ENCODE measurements at regions not wholly inside any gene's neighbourhood (a gene's known extent, or its start where the extent isn't known, plus 50 kb on each side); places are given as distances from the start of the nearest gene placed in this dataset.

GRCh38 chr3:56904552-56905215 lies 102.9 kb upstream of the ARHGEF3 start:
- Histone ChIP-seq H4K20me1 (no peaks in the 10 kb centered on the region), H3K9ac (no peak overlapping the region), H3K4me3 (no peak overlapping the region), H3K4me2 (no peak overlapping the region), H3K36me3 (no peaks in the 10 kb centered on the region), H3K27me3 (no peaks in the 10 kb centered on the region), H3K4me1 (peaks cover 7% of the 10 kb centered on the region), H3K9me3 (no peaks in the 10 kb centered on the region), H3K27ac (no peak overlapping the region)
- no peak for TF ChIP-seq Cebpa-rat (IDR thresholded peaks at IDR 0.05)

GRCh38 chr3:56903231-56903782 lies 101.6 kb upstream of the ARHGEF3 start:
- H3K27ac ChIP-seq, result no peak overlapping the region
- H4K20me1 ChIP-seq, result no peaks in the 10 kb centered on the region
- no peak overlapping the region for H3K4me3 ChIP-seq
- H3K36me3 ChIP-seq, result no peaks in the 10 kb centered on the region
- no peaks in the 10 kb centered on the region for H3K9me3 ChIP-seq
- no peak overlapping the region for H3K4me2 ChIP-seq
- no peak overlapping the region for H3K9ac ChIP-seq
- peaks cover 9% of the 10 kb centered on the region for H3K4me1 ChIP-seq
- TF ChIP-seq Cebpa-rat (IDR thresholded peaks at IDR 0.05), result no peak
- H3K27me3 ChIP-seq, result no peaks in the 10 kb centered on the region

DNA sequence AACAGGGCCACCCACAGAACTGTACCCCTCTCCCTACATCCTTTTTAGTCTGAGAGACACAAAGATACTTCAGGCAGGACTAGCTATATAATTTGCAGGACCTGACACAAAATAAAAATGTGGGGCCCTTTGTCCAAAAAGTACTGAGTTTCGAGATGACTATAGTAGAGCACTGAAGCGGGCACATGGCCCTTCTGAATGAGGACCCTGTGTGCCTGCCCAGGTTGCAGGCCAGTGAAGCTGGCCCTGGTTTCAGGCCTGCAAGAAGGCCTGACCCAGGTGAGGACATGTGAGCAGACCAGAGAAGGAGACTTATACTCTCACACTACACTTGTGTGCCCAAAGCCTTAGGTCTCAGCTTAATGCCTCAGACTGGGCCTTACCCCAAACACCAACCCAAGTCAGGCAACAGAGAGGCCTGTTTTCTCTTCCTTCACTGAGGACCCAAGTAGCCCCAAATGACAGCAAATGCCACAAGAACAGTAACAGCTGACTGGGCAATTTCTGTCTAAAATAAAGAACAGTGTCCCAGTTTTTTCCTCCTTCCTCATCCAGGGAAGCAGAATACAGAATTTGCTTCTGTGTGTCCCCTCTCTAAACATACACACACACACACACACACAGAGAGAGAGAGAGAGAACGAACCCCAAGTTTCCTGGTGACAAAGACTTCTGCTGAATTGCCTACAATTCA lies 100.9 kb upstream of the ARHGEF3 start:
- Histone ChIP-seq H3K9ac (no peak overlapping the region), H3K27me3 (no peaks in the 10 kb centered on the region), H3K36me3 (no peaks in the 10 kb centered on the region), H3K4me3 (no peak overlapping the region), H3K4me1 (peaks cover 9% of the 10 kb centered on the region), H4K20me1 (no peaks in the 10 kb centered on the region), H3K4me2 (no peak overlapping the region), H3K27ac (no peak overlapping the region), H3K9me3 (no peaks in the 10 kb centered on the region)
- TF ChIP-seq Cebpa-rat (IDR thresholded peaks at IDR 0.05), result no peak

DNA sequence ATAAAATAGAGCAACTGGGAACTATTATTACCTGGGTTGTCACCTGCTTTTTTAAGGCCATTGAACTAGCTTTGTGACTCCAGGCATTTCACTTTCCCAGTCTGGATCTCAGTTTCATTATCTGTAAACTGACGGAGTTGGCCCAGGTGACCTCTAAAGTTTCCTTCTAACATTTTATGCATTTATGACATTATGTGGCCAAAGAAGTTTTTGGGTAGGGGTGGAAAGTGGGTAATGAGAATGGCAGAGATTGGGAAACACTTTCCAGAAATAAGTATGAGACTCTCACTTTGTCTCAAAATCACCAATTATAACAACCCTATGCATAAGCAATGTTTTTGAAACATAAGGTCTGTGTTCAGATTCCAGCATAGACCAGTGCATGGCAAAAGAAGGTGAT lies 99.1 kb upstream of the ARHGEF3 start:
- Histone ChIP-seq H3K4me1 (peaks cover 9% of the 10 kb centered on the region), H3K9ac (no peak overlapping the region), H3K4me3 (no peak overlapping the region), H3K4me2 (no peak overlapping the region), H3K36me3 (no peaks in the 10 kb centered on the region), H4K20me1 (no peaks in the 10 kb centered on the region), H3K27ac (no peak overlapping the region), H3K27me3 (no peaks in the 10 kb centered on the region), H3K9me3 (no peaks in the 10 kb centered on the region)
- TF ChIP-seq Cebpa-rat (IDR thresholded peaks at IDR 0.05), result no peak

GRCh38 chr3:56899851-56900250 lies 98.1 kb upstream of the ARHGEF3 start:
- no peak overlapping the region for H3K4me3 ChIP-seq
- no peaks in the 10 kb centered on the region for H3K9me3 ChIP-seq
- TF ChIP-seq Cebpa-rat (IDR thresholded peaks at IDR 0.05), result no peak
- H3K36me3 ChIP-seq, result no peaks in the 10 kb centered on the region
- H4K20me1 ChIP-seq, result no peaks in the 10 kb centered on the region
- peaks cover 9% of the 10 kb centered on the region for H3K4me1 ChIP-seq
- no peak overlapping the region for H3K27ac ChIP-seq
- H3K4me2 ChIP-seq, result peak overlapping the region; percentile 52
- H3K27me3 ChIP-seq, result no peaks in the 10 kb centered on the region
- no peak overlapping the region for H3K9ac ChIP-seq

DNA sequence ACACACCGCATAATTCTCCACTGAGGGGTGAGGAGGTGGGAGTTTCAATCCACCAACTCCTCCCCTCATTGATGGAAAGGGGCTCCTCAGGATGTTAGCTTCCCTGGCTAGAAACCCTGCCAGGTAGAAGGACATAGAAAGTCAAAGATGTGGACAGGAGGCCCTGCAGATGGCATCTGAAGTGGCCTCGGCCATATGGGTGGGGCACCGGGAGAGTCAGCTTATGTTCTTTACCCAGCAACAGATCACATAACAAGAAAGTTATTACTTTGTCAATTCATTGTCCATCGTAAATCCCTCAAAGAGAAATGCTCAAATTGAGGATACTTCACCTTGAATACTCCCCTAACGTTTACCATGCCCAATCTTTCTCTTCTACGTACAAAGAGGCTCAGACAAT lies 97.3 kb upstream of the ARHGEF3 start:
- TF ChIP-seq Cebpa-rat (IDR thresholded peaks at IDR 0.05), result no peak
- H4K20me1 ChIP-seq, result no peaks in the 10 kb centered on the region
- H3K4me1 ChIP-seq, result peaks cover 9% of the 10 kb centered on the region
- no peak overlapping the region for H3K4me2 ChIP-seq
- H3K36me3 ChIP-seq, result no peaks in the 10 kb centered on the region
- H3K9ac ChIP-seq, result no peak overlapping the region
- no peaks in the 10 kb centered on the region for H3K9me3 ChIP-seq
- no peak overlapping the region for H3K4me3 ChIP-seq
- H3K27ac ChIP-seq, result no peak overlapping the region
- no peaks in the 10 kb centered on the region for H3K27me3 ChIP-seq

DNA sequence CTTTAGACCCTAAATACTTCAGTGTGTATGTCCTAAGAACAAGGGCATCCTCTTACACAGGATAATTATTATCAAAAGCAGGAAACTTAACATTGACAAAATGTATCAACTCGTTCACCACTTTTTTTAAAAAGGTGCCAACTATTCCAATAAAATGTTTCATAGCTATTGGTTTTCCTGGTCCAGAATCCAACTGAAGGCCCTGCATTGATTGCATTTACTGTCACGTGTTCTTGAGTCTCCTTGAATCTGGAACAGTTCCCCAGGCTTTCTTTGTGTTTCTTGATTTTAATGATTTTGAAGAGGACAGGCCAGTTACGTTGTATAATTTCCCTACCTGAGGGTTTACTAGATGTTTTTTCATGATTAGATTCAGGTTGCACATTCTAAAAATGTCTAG lies 94.6 kb upstream of the ARHGEF3 start:
- no peak overlapping the region for H3K9ac ChIP-seq
- H3K4me3 ChIP-seq, result no peak overlapping the region
- H3K4me2 ChIP-seq, result no peak overlapping the region
- H4K20me1 ChIP-seq, result no peaks in the 10 kb centered on the region
- no peaks in the 10 kb centered on the region for H3K36me3 ChIP-seq
- no peaks in the 10 kb centered on the region for H3K9me3 ChIP-seq
- peaks cover 9% of the 10 kb centered on the region for H3K4me1 ChIP-seq
- no peaks in the 10 kb centered on the region for H3K27me3 ChIP-seq
- TF ChIP-seq Cebpa-rat (IDR thresholded peaks at IDR 0.05), result no peak
- no peak overlapping the region for H3K27ac ChIP-seq

- H3K4me2 ChIP-seq, result no peak overlapping the region
- no peak overlapping the region for H3K4me3 ChIP-seq
- no peaks in the 10 kb centered on the region for H3K9me3 ChIP-seq
- TF ChIP-seq Cebpa-rat (IDR thresholded peaks at IDR 0.05), result no peak
- peaks cover 5% of the 10 kb centered on the region for H3K4me1 ChIP-seq
- no peak overlapping the region for H3K9ac ChIP-seq
- no peaks in the 10 kb centered on the region for H3K27me3 ChIP-seq
- no peak overlapping the region for H3K27ac ChIP-seq
- H4K20me1 ChIP-seq, result no peaks in the 10 kb centered on the region
- H3K36me3 ChIP-seq, result no peaks in the 10 kb centered on the region
Observed at GRCh38 chr3:56894881-56895431, 93.2 kb upstream of the ARHGEF3 start.

DNA sequence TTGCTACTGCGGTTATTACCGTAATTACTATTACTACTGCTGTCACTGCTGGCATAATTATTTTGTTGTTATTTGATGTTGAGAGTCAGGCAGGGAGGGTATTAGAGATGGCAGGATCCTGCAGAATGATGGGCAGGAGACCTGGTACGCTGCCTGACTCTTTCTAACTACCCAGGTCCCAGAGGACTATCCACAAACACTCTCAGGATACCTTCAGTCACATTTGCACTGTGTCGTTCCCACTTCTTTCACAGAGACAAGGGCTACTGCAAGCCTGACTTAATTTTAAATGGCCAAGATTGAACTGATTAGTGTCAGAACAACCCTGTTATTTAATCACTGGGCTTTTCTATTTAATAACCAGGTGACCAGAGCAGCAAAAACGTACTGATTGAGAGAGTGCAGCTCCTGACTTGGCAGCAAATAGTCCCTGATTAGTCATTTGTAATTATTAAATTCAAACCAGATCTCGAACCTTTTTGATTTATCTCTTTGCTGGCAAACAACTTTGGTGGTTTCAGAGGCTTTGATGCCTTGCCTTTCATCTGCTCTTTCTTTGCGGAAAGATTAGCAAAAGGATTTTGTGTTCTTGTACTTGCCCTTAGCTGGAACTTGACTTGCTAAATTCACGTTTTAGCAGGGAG lies 88.8 kb upstream of the ARHGEF3 start:
- Histone ChIP-seq H3K9me3 (no peaks in the 10 kb centered on the region), H3K36me3 (no peaks in the 10 kb centered on the region), H4K20me1 (no peaks in the 10 kb centered on the region), H3K27ac (no peak overlapping the region), H3K4me2 (no peak overlapping the region), H3K27me3 (no peaks in the 10 kb centered on the region), H3K4me1 (peaks cover 9% of the 10 kb centered on the region), H3K9ac (no peak overlapping the region), H3K4me3 (no peak overlapping the region)
- no peak for TF ChIP-seq Cebpa-rat (IDR thresholded peaks at IDR 0.05)

DNA sequence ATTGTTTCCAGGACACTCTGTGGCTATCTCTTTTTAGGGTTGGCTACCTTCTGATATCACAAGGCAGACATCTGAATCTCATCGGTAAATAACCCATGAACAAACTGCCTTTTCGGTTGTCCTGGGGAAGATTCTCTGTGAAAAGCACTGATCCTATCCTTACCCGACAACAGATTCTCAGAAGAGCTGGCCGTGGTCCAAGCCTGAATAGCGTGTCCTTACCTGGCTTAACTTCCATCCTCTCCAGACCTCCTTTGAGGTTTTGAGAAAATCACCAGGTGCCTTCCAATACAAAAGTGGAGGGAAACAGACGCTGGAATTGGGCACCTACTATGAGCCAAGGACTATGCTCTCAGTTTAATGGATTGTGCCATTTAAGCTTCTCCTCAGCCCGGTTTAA lies 87.4 kb upstream of the ARHGEF3 start:
- no peaks in the 10 kb centered on the region for H3K36me3 ChIP-seq
- H3K27ac ChIP-seq, result no peak overlapping the region
- H3K9ac ChIP-seq, result no peak overlapping the region
- no peak for TF ChIP-seq Cebpa-rat (IDR thresholded peaks at IDR 0.05)
- H3K27me3 ChIP-seq, result no peaks in the 10 kb centered on the region
- H3K4me3 ChIP-seq, result no peak overlapping the region
- H4K20me1 ChIP-seq, result no peaks in the 10 kb centered on the region
- no peaks in the 10 kb centered on the region for H3K9me3 ChIP-seq
- H3K4me2 ChIP-seq, result no peak overlapping the region
- H3K4me1 ChIP-seq, result peaks cover 9% of the 10 kb centered on the region
